ENCODE measurements at regions not wholly inside any gene's neighbourhood (a gene's known extent, or its start where the extent isn't known, plus 50 kb on each side); places are given as distances from the start of the nearest gene placed in this dataset.

GRCh38 chr17:11047228-11047627, 193.8 kb upstream of the SHISA6 start:
- intact Hi-C loops (cut with DNase I; ENCODE audit: low total_unique reads) = no loop called here
- no peaks in the 10 kb centered on the region for H3K4me1 ChIP-seq
- no peak for DNase-seq
- no peak overlapping the region for H3K4me3 ChIP-seq
- H3K27ac ChIP-seq = no peak overlapping the region
- whole genome bisulfite sequencing, 2 donors = 87 to 90% methylated on average over 2 of the region's 2 CpGs
- H3K9me3 ChIP-seq = no peaks in the 10 kb centered on the region
- TF ChIP-seq, protein P1, sequence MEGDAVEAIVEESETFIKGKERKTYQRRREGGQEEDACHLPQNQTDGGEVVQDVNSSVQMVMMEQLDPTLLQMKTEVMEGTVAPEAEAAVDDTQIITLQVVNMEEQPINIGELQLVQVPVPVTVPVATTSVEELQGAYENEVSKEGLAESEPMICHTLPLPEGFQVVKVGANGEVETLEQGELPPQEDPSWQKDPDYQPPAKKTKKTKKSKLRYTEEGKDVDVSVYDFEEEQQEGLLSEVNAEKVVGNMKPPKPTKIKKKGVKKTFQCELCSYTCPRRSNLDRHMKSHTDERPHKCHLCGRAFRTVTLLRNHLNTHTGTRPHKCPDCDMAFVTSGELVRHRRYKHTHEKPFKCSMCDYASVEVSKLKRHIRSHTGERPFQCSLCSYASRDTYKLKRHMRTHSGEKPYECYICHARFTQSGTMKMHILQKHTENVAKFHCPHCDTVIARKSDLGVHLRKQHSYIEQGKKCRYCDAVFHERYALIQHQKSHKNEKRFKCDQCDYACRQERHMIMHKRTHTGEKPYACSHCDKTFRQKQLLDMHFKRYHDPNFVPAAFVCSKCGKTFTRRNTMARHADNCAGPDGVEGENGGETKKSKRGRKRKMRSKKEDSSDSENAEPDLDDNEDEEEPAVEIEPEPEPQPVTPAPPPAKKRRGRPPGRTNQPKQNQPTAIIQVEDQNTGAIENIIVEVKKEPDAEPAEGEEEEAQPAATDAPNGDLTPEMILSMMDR (IDR thresholded peaks at IDR 0.05) = no peak
- TF ChIP-seq POLR2A (IDR thresholded peaks at IDR 0.05) = no peak
- H3K36me3 ChIP-seq (ENCODE audit: low read depth, missing control alignments) = no peaks in the 10 kb centered on the region
- H3K27me3 ChIP-seq = no peaks in the 10 kb centered on the region

DNA sequence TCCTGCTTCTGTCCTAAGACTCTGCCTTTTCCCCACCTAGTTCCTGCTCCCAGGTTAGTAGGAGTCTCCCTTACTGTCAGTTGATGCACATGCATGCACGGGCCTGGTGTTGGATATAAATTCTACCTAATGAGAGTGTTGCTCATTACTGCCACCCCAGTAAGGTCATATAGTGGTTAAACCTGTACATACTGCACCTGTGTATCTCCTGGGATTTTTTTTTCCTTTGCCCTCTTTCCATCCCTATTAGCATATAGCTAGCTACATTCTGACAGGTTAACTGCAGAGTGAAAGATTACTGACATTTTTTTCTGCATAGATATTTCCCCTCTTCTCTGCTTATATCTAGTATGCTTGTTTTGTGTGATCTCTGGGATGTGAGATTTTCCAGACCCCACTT, 201.5 kb upstream of the PIRT start:
- Histone ChIP-seq H3K36me3 (ENCODE audit: low read depth, missing control alignments) (no peaks in the 10 kb centered on the region), H3K27me3 (no peaks in the 10 kb centered on the region), H3K9me3 (no peaks in the 10 kb centered on the region), H3K27ac (no peak overlapping the region), H3K4me3 (no peak overlapping the region), H3K4me1 (no peaks in the 10 kb centered on the region)
- TF ChIP-seq, protein P1 (IDR thresholded peaks at IDR 0.05) = no peak
- no peak for TF ChIP-seq POLR2A (IDR thresholded peaks at IDR 0.05)
- intact Hi-C loops (cut with DNase I; ENCODE audit: low total_unique reads) = no loop called here
- 38 to 47% methylated on average over 1 of the region's 1 CpG for WGBS, 2 donors
- no peak for DNase-seq

- H3K9me3 ChIP-seq = no peaks in the 10 kb centered on the region
- DNase-seq = no peak
- H3K4me1 ChIP-seq = no peaks in the 10 kb centered on the region
- WGBS, 2 donors = 66 to 73% methylated on average over 5 of the region's 5 CpGs
- no peak for TF ChIP-seq POLR2A (IDR thresholded peaks at IDR 0.05)
- TF ChIP-seq, protein P1 (IDR thresholded peaks at IDR 0.05) = no peak
- no peaks in the 10 kb centered on the region for H3K27me3 ChIP-seq
- intact Hi-C loops (cut with DNase I; ENCODE audit: low total_unique reads) = no loop called here
- H3K4me3 ChIP-seq = no peak overlapping the region
- H3K27ac ChIP-seq = no peak overlapping the region
- no peaks in the 10 kb centered on the region for H3K36me3 ChIP-seq (ENCODE audit: low read depth, missing control alignments)
Observed at GRCh38 chr17:11035681-11036080, 197.8 kb upstream of the PIRT start.

- Histone ChIP-seq H3K27ac (no peak overlapping the region), H3K9me3 (no peaks in the 10 kb centered on the region)
Observed at GRCh38 chr17:11031787-11032186, 193.9 kb upstream of the PIRT start.

GRCh38 chr17:11029791-11030190, 191.9 kb upstream of the PIRT start:
- no peaks in the 10 kb centered on the region for H3K4me1 ChIP-seq
- H3K36me3 ChIP-seq (ENCODE audit: low read depth, missing control alignments) = no peaks in the 10 kb centered on the region
- 87 to 92% methylated on average over 3 of the region's 3 CpGs for WGBS, 2 donors
- no peaks in the 10 kb centered on the region for H3K27me3 ChIP-seq
- intact Hi-C loops (cut with DNase I; ENCODE audit: low total_unique reads) = no loop called here
- no peaks in the 10 kb centered on the region for H3K9me3 ChIP-seq
- no peak for DNase-seq
- no peak for TF ChIP-seq POLR2A (IDR thresholded peaks at IDR 0.05)
- no peak overlapping the region for H3K27ac ChIP-seq
- H3K4me3 ChIP-seq = no peak overlapping the region

More at GRCh38 chr17:11031787-11032186, 193.9 kb upstream of the PIRT start:
- intact Hi-C loops (cut with DNase I; ENCODE audit: low total_unique reads) = no loop called here
- Histone ChIP-seq H3K27me3 (no peaks in the 10 kb centered on the region), H3K4me3 (no peak overlapping the region), H3K36me3 (ENCODE audit: low read depth, missing control alignments) (no peaks in the 10 kb centered on the region), H3K4me1 (no peaks in the 10 kb centered on the region)
- TF ChIP-seq, protein P1 (IDR thresholded peaks at IDR 0.05) = no peak
- no peak for TF ChIP-seq POLR2A (IDR thresholded peaks at IDR 0.05)
- DNase-seq = no peak
- 84 to 87% methylated on average over 4 of the region's 4 CpGs for WGBS, 2 donors

Measured in testis (tissue), 2 donors.